Anterior cingulate cortex (tissue), 58 donors: ENCODE measurements at regions not wholly inside any gene's neighbourhood (a gene's known extent, or its start where the extent isn't known, plus 50 kb on each side); places are given as distances from the start of the nearest gene placed in this dataset.
"Not testable (repeated sequence)": the region's sequence is repeated elsewhere in the genome, so short reads cannot be mapped to it uniquely, and the experiment has no call there.

Experiments used
- DNase-seq, 58 donors: peaks; one replicate each; lab custom pipeline; 2025; lab: John Stamatoyannopoulos, UW

DNA sequence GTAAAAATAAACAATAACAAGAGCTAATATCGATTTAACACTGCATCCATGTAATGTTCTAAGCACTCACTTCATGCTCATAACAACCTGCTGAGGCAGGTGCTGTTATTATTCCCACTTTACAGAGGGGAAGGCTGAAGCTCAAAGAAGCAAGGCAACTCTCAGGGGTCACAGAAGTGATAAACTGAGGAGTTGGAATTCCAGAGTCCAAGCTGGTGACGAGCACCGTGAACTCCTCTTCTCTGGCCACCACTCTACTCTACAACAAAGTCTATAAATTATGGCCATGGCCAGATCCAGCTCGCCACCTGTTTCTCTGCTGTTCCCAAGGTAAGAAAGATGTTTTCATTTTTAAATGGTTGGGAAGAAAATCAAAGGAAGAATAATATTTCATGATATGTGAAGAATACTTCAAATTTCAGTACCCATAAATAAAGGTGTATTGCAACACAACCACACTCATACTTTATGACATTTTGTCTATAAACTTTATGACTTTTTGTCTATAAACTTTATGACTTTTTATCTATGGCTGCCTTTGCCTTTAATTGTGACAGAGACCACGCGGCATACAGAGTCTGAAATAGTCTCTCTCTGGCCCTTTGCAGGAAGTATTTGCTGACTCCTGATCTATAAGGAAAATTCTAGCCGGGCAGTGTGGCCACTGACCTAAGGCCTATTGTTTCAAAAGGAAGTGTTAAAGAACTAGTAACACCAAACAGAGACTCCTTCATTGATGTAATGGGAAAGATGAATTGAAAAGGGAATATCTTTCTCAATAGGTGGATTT lies 113.2 kb upstream of the KCNG1 start:
- no peak for DNase-seq

DNA sequence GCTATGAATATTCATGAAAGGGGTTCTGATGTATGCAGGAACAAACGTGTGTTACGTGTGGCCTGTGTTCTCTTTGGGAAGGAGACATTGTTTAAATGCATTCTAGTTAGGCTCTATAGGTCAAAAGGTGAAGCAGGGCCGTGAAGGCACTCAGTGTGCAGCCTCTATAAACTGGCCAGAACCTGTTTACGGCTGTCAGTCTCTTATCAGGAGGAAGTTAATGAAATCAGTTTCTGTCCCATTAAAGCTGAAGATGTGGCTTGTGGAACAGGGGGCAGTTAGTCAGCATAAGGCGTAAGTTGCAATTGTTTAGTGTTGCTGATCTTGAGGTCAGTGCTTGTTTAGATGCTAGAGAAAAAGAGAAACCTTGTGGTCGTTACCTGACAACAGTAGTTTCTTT lies 111.5 kb upstream of the KCNG1 start:
- DNase-seq = no peak

DNA sequence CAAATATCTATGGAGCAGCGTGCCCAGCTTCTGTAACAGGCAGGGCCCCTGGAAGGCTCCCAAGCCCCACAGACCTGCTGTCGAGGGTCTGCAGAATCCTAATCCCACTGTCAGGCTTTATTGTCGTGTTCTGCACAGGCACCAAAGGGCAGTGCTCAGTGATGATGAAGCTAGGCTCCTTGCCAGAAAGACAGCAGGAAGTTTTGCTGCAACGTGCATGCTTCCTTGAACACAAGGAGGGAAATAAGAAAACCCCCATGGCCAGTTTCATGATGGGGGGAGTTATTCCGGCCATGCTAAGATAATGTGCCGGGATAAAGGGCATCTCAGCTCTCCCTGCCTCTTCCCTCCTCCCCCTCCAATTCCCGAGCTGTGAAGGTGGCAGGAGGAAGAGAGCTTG lies 109.4 kb upstream of the KCNG1 start:
- no peak for DNase-seq

DNA sequence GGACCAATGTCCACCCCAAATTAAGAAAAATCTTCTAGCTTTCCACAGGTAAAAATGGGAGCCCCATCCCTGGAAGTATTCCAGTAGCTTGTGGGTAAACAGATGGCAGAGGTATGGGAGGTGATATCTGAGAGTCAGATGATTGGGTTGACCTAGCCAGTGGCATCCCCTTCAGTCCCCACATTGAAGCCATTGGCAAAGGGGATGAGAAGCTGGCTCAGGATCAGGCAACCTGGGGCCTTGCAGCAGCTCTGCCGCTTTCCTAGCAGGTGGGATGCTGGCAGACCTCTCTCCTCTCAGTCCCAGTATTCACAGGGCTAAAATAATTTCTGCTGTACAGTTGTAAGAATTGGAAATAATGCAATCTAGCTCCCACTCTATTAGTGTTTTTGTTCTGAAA lies 108.9 kb upstream of the KCNG1 start:
- no peak for DNase-seq

DNA sequence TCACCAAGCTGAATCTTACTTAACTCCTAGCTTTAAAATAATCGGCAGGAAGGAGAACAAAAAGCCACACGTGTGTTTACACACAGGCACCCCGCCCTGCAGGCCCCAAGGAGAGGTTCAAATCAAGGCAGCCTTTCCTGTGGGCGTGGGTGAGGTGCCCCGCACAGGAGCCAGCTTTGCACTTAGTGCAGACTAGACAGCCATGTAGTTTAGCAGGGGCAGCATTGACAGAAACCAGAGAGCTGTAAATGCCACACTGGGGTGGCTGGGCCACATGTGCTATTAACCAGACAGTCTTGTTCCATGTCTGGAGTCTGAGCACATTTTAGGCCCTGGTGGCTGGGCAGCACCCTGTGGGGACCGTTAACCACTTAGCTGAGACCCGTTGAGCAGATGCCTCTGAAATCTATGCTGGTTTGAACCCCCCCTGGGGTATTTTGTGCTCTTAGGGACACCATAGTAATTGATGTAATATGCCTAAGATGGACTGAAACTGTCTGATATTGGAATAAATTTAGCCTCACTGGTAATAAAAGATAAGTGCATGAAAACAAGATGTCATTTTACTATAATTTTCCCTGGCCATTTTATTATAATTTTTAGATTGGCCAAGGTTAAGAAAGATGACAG lies 106.4 kb upstream of the KCNG1 start:
- no peak for DNase-seq

DNA sequence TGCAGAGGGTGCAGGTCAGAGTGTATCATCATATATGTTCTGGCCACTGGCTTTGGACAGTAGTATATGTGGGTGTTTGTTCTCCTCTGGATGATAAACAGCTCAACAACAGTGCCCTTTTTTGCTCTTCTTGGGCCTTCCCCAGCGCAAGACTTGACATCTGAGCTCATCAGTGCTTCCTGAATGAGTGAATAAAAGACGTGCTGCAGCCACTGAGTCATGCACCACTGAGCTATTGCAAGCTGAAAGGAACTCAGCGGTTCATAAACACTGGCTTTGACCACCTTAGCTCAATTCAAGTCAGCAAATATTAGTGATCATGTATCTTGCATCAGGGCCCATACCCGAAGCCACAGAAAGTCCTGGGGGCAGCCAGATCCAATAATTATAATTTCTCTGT lies 105.3 kb upstream of the KCNG1 start:
- no peak for DNase-seq

DNA sequence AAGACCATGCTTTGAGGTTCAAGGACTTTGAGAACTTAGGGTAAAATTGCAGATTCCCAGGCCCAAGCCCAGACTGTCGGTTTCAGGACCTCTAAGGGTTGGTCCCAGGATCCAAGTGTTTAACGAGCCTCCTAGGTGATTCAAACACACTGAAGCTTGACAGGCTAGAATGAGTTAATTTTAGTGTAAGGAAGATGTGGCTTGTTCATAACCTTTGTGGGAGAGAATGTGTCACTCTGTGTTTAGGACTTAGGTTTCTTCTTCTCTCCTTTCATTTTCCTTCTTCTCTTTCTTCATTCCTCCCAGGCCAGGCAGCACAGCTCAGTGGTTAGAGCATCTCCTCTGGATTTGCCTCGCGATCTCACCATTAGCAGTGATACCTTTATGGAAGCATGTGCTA lies 104.8 kb upstream of the KCNG1 start:
- DNase-seq = no peak

DNA sequence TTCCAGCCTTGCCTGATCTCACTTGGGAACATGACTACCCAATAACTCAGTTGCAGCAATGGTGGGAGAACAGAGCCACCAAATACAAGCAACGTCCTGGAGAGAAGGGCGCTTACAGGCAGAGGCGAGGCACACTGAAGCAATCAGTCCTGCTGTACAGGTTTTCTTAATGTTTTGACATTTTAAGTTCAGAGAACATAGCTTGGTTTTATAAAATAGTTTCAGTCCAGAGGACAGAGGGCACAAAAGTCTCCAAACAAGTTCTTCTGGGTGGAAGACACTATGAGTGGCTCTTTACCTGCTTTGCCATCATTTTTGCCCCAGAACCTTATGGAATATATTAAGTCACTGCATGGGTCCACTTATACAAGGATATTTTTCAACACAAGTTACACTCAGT lies 103.4 kb upstream of the KCNG1 start:
- no peak for DNase-seq

DNA sequence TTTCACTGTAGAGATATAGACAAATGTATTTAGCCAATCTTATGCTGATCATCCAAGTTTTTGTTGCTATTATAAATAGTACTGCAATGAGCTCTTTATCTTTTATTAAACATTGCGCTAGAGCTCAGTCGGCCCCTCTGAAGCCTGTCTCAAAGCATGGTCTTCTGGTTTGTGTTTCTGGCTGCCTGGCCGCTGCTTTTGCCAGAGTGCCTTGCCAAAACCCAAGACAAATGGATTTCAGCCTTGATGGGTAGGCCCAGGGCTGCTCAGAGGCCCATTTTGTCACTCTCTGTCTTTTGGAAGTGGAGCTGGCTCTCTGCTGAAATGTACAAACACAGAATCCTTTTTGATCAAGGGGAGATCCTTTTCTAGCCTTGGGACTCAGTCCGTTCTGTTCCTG lies 102.9 kb upstream of the KCNG1 start:
- peak in 3 of 58 donors; percentile 1 to 11 (median 7) for DNase-seq

DNA sequence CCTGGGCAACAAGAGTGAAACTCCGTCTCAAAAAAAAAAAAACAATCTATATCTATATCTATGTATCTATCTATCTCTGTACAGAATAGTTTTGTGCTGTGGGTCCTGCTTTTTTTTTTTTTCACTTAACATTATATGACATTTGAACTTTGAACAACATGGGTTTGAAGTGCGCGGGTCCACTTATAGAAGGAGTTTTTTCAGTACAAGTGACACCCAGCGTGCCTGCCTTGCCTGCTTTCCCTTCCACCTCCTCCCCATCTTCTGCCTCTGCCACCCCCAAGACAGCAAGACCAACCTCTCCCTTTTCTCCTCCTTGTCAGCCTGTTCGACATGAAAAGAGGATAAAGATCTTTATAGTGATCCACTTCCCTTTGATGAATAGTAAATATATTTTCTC lies 102.2 kb upstream of the KCNG1 start:
- DNase-seq = no peak

DNA sequence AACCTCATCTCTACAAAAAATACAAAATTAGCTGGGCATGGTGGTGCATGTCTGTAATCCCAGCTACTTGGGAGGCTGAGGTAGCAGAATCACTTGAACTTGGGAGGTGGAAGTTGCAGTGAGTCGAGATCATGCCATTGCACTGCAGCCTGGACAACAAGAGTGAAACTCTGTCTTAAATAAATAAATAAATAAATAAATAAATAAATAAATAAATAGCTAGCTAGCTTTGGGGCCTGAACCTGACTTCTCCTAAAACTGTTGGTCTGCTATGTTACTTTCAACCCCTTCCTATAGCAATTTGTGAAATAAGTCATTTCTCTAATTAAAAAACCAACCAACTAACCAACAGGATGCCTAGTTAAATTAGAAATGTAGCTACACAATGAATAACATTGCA lies 101.0 kb upstream of the KCNG1 start:
- DNase-seq = not testable (repeated sequence)

DNA sequence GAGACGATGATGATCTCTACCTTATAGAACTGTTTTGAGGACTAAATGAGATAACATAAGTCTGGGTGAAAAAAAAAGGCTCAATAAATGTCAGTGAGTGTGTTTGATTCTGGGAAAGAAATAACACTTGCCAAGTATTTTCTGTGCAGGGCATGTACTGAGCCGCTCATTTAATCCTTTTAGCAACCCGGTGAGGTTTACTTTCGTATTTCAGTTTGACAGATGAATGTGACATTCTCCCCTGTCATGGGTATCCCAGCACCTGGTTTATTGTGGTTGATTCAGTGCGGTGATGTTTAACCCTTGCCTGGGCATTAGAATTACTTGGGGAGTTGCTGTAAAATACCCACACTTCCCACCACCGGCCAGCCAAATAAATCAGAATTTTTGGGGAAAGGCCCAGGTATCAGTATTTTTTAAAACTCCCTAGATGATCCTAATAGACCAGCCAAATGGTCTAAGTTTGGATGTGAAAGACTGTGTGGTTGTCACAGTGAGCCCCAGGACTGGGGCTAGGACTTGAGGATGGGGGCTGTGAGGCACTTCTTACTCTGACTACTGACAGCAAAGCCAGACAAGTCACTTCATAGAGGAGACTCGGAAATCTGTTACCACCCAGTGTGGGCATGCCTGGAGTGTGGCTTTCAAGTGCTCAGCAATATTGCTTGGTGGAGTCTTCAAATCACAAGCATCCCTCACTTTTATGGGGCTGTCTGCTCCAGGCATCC lies 100.2 kb upstream of the KCNG1 start:
- no peak for DNase-seq

DNA sequence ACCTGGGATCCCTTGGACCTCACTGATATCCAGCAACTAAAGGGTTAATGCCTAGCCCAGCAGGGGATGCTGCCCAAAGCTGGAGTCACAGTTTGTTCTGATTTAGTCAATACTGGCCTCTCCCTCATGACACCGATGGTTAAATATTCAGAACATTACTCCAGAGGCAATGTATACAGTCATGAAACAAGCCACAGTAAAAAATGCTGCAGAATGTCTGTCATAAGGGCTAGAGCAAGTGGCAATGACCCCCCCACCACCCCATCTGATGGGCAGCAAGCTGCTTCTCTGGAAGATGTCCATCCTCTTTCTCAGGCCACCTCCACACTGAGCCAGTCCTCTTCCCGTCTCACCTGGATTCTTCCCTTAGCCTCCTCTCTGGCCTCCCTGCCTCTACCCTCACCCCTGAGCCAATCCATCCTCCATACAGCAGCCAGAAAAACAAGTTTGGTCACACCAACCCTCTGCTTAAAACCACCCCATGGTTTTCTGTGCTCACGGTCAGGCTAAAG lies 99.0 kb upstream of the KCNG1 start:
- DNase-seq = no peak

DNA sequence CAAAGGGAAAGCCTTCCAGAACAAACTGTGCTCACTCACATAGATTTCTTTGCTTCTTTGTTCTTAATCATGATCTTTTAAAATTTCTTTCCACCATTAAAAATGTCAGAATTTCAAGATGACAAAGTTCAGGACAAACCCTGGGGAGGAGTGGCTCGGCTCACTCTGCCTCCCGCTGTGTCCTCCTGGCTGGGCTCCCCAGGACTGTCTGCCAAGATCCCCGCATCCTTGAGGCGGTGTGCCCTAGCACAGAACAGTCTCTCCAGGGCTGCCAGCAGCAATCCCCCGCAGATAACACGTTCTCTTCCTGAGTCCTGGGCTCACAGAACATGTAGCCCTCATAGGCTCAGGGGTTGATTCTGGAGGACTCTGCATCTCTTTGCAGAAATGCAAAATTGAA lies 98.4 kb upstream of the KCNG1 start:
- DNase-seq = peak in 18 of 58 donors; percentile 1 to 34 (median 6)

DNA sequence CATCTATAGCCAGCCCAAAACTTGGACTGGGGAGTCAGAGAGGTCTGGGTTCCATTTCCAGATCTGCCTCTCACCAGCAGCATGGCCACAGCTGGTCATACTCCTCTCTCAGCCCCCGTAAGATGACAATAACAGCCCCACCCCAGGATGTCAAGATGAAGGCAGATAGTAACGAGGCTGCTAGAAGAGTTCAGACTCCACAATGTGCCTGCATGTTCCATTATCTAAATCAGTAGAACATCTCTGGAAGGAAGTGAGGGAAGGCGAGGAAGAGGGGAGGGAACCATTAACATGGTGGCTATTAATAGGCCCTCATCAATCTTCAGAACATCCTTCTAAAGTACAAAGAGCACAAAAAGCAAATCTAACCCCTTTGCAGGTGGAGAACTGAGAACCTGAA lies 98.0 kb upstream of the KCNG1 start:
- DNase-seq = no peak

DNA sequence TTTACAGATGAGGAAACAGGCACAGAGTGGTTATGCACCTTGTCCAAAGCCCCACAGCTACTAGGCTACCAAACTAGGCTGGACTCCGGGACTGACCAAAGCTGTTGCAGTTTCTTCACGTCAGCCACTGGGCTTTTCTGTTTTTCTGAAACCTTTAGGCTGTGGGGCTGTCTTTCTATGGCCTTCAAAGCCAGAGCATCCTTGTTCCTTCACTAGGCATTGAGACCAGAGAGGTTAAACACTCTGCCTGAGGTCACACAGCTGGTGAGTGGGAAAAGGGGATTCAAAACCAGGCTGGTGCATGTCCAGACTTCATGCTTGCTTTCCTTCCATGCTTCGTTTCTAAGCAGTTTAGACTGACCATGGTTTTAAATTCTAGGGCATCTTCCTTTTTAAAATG lies 97.5 kb upstream of the KCNG1 start:
- no peak for DNase-seq

DNA sequence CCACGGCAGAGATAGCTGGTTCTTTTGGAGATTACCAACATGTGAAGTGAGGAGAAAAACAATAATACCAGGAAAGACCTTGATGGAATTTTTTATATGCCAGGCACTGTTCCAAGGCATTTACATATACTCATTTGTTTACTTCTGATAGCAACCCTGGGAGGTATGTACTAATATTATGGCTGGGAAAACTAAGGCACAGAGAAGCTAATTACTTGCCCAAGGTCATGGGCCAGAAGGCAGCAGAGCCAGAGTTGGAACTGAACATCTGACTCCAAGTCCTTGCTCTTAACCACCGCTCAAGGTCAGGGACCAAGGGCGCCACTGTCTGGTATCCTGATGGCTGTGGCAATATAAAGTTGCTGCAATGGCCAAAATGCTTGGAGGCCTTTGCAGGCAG lies 97.0 kb upstream of the KCNG1 start:
- DNase-seq = no peak

DNA sequence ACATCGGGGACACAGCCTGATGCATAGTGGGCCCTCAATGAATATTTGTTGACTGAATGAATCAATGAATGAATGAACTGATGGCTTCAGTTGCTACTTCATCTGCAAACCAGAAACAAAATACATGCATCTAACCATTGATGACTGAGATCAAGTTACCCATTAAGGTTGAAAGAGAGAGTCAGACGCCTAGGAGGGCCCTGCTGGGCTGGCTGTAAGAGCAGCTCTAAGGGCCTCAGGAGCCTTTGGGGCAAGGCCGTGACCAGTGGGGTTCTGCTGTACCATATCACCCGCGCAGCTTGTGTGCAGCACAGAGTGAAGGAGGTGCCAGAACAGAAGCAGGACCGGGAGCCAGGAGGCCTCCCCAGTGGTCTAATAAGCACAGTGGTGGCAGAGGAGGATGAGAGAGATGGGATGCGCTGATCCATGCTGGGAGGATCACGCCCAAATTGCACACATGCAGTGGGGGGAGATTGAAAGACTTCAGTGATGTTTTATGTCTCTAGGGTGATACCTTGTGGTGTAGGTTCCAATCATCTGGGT lies 96.1 kb upstream of the KCNG1 start:
- DNase-seq = no peak

DNA sequence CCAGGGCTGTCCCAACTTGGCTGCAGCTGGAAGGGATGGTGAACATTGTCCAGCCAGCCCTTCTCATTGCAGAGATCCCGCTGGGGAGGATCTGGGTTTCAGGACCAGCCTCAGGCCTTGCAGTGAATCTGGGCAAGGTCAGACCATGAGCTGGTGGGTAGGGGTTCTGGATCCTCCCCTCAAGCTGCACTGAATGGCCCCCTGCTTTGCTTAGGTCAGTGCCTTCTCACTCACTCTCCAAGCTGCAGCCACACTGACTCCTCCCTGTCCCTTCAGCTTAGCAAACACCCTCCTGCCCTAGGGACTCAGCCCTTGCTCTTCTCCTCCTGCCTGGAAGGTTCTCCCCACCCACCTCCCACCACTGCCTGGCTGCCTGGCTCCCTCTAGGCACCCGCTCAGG lies 95.3 kb upstream of the KCNG1 start:
- no peak for DNase-seq

DNA sequence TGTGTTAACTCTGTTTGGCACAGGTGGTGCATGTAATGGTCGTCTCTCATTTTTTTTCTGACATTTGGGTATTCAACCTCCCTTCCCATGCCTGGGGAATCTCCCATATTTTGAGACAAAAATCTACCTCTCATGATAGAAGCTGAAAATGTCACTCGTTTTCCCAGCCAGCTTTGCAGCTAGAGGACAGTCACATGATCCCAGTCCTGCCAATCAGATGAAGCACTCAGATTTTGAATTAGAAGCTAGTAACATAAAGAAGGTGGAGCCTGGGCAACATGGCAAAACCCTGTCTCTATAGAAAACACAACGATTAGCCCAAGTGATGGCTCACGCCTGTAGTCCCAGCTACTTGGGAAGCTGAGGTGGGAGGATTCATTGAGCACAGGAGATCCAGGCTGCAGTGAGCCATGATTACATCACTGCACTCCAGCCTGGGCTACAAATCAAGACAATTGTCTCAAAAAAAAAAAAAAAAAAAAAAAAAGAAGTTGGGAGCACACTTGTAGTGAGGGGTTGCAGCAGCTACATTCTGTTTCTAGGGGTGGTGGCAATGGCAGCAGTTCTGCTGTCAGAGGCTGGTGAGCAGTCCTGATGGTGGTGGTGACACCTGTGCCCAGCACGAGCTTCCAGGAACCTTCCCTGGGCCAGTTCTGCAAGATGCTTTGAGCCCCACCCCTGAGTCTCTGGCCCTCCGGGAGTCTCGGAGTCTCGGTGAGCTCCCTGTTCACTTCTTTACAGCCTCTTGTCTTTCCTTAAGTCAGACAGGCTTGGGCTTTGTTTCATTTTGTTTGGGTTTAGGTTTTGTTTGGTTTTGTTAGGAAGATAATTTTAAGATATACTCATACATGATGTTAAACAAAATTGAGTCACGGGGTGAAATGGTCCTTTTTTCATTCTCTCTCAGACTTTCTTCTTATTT lies 94.1 kb upstream of the KCNG1 start:
- DNase-seq = no peak
